Panc1 (cell line): ENCODE measurements at regions not wholly inside any gene's neighbourhood (a gene's known extent, or its start where the extent isn't known, plus 50 kb on each side); places are given as distances from the start of the nearest gene placed in this dataset.

Experiments
- ATAC-seq: fragments of 200-7000 bp; cut with Tn5 transposase; 2 replicates; pipeline ENCODE4 v1.9.1; 2020; ENCODE audit warnings: mild to moderate bottlenecking, moderate library complexity
- BruUV-seq: library from RNA; stranded (reverse); fragments of 400-500 nt; replicated peaks from 2 replicates; lab custom pipeline; 2021; lab: Mats Ljungman, UMichigan
- CTCF ChIA-PET: fragments of 300-600 bp; sonication (Branson Sonifier 250); formaldehyde crosslinking; loops from one replicate; lab custom pipeline; 2022; ENCODE audit warnings: antibody characterized with exemption; lab: Charles Lee
- POLR2A ChIA-PET: fragments of 300-600 bp; sonication (Branson Sonifier 250); formaldehyde crosslinking; loops from one replicate; lab custom pipeline; 2022; ENCODE audit warnings: antibody characterized with exemption; lab: Charles Lee
- DNase-seq: peaks from one replicate; pipeline ENCODE4 v3.0.0-alpha.2; 2010; ENCODE audit warnings: low read depth, low spot score
- H3K27ac ChIP-seq: 2 replicates; pipeline ENCODE4 v1.5.1; 2011; ENCODE audit warnings: mild to moderate bottlenecking, low read length, inconsistent platforms
- H3K27me3 ChIP-seq: fragments of 200-500 bp; sonication (Bioruptor generic); 2 replicates; pipeline ENCODE4 v1.6.0; 2014; ENCODE audit warnings: low read length, inconsistent platforms; ENCODE audit not compliant: control insufficient read depth, insufficient read depth
- H3K36me3 ChIP-seq: fragments of 200-500 bp; sonication (Bioruptor generic); 2 replicates; pipeline ENCODE4 v1.5.1; 2014; ENCODE audit warnings: inconsistent platforms, mild to moderate bottlenecking, low read length, moderate library complexity; ENCODE audit not compliant: control insufficient read depth, insufficient read depth
- H3K4me1 ChIP-seq: 2 replicates; pipeline ENCODE4 v1.5.1; 2011; ENCODE audit warnings: inconsistent platforms, mild to moderate bottlenecking, low read length, moderate library complexity; ENCODE audit not compliant: control insufficient read depth, insufficient read depth
- H3K4me3 ChIP-seq, 2 experiments: 2 replicates each; pipeline ENCODE4 v1.5.1; 2011 to 2012; ENCODE audit warnings: low read depth in 2 of 2, low read length in 2 of 2, mild to moderate bottlenecking in 2 of 2, inconsistent platforms in 1 of 2, moderate library complexity in 1 of 2
- H3K9me3 ChIP-seq: fragments of 200-500 bp; sonication (Bioruptor generic); 2 replicates; pipeline ENCODE4 v1.5.1; 2014; ENCODE audit warnings: low read depth, mild to moderate bottlenecking, inconsistent platforms, low read length, moderate library complexity; ENCODE audit not compliant: control insufficient read depth, insufficient read depth
- POLR2AphosphoS5 ChIP-seq: IDR thresholded peaks from 2 replicates; pipeline ENCODE4 v1.6.1; 2012; ENCODE audit warnings: mild to moderate bottlenecking, low read depth, low read length, moderate library complexity
- SIN3A ChIP-seq: IDR thresholded peaks from 2 replicates; pipeline ENCODE4 v1.6.1; 2012; ENCODE audit warnings: low read depth, mild to moderate bottlenecking, low read length, moderate library complexity, borderline replicate concordance; ENCODE audit not compliant: insufficient read depth
- TCF7L2 ChIP-seq: IDR thresholded peaks from 2 replicates; pipeline ENCODE4 v1.6.1; 2011; ENCODE audit warnings: mild to moderate bottlenecking, low read depth, low read length, inconsistent platforms
- in situ Hi-C: cut with HindIII; loops from 2 replicates; pipeline ENCODE4 v1.10.0; 2016; ENCODE audit warnings: low sequenced_read_pairs, low pct_unique_long_range_greater_than_20kb
- intact Hi-C: fragments of 100-400 bp; cut with micrococcal nuclease; formaldehyde crosslinking; loops from one replicate; pipeline ENCODE4 v1.10.0; 2022; ENCODE audit not compliant: unreplicated experiment
- TF ChIP-seq, protein P1 (sequence below), 2 experiments: IDR thresholded peaks; 2 replicates each; pipeline ENCODE4 v1.6.1; 2011 to 2012; ENCODE audit warnings: low read depth in 2 of 2, control low read depth in 1 of 2, low read length in 1 of 2, mild to moderate bottlenecking in 1 of 2, moderate library complexity in 1 of 2; ENCODE audit not compliant: insufficient read depth in 1 of 2
- TF ChIP-seq, protein P2 (sequence below): fragments of 450-650 bp; IDR thresholded peaks from 2 replicates; pipeline ENCODE4 v1.5.1; 2017; ENCODE audit warnings: mild to moderate bottlenecking

DNA sequence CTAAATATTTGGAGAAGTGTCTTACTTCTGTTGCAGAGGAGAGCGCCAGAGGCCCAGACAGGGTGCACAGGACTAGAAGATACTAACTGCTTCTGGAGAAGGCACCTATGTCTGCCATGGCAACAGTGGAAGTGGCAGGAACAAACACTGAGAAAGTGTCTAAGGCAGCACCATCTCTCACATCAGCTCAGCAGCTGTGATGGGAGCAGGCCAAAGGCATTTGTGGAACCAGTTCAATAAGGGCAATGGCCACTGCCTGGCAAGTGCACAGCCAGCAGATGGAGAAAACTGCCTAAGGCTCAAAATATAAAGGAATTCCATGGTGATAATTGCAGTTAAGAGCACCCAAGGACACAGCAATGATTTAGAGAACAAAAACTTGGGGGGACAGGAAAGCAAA is 563.0 kb upstream of the CCDC54 start:
- in situ Hi-C loops = no loop called here
- intact Hi-C loops = no loop called here
- POLR2A ChIA-PET = interaction anchor here (0.6 kb wide), 1 partner anchor 385 kb away, joined by 3 read pairs; no protein-coding TSS in a partner anchor
- CTCF ChIA-PET = no interaction called here
- no TSS peak for BruUV-seq
- DNase-seq (no peak), ATAC-seq (no peak)
- H3K27me3 ChIP-seq = no peaks in the 10 kb centered on the region
- H3K9me3 ChIP-seq = no peaks in the 10 kb centered on the region
- H3K36me3 ChIP-seq = no peaks in the 10 kb centered on the region
- H3K4me1 ChIP-seq = no peaks in the 10 kb centered on the region
- no peak overlapping the region for H3K4me3 ChIP-seq
- TF ChIP-seq POLR2AphosphoS5 (no peak), TCF7L2 (no peak), SIN3A (no peak)
- TF ChIP-seq, protein P1, sequence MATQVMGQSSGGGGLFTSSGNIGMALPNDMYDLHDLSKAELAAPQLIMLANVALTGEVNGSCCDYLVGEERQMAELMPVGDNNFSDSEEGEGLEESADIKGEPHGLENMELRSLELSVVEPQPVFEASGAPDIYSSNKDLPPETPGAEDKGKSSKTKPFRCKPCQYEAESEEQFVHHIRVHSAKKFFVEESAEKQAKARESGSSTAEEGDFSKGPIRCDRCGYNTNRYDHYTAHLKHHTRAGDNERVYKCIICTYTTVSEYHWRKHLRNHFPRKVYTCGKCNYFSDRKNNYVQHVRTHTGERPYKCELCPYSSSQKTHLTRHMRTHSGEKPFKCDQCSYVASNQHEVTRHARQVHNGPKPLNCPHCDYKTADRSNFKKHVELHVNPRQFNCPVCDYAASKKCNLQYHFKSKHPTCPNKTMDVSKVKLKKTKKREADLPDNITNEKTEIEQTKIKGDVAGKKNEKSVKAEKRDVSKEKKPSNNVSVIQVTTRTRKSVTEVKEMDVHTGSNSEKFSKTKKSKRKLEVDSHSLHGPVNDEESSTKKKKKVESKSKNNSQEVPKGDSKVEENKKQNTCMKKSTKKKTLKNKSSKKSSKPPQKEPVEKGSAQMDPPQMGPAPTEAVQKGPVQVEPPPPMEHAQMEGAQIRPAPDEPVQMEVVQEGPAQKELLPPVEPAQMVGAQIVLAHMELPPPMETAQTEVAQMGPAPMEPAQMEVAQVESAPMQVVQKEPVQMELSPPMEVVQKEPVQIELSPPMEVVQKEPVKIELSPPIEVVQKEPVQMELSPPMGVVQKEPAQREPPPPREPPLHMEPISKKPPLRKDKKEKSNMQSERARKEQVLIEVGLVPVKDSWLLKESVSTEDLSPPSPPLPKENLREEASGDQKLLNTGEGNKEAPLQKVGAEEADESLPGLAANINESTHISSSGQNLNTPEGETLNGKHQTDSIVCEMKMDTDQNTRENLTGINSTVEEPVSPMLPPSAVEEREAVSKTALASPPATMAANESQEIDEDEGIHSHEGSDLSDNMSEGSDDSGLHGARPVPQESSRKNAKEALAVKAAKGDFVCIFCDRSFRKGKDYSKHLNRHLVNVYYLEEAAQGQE (IDR thresholded peaks at IDR 0.05; ENCODE audit: insufficient read depth in 1 of 2, low read depth in 2 of 2, low read length in 1 of 2) = no peak
- TF ChIP-seq, protein P2, sequence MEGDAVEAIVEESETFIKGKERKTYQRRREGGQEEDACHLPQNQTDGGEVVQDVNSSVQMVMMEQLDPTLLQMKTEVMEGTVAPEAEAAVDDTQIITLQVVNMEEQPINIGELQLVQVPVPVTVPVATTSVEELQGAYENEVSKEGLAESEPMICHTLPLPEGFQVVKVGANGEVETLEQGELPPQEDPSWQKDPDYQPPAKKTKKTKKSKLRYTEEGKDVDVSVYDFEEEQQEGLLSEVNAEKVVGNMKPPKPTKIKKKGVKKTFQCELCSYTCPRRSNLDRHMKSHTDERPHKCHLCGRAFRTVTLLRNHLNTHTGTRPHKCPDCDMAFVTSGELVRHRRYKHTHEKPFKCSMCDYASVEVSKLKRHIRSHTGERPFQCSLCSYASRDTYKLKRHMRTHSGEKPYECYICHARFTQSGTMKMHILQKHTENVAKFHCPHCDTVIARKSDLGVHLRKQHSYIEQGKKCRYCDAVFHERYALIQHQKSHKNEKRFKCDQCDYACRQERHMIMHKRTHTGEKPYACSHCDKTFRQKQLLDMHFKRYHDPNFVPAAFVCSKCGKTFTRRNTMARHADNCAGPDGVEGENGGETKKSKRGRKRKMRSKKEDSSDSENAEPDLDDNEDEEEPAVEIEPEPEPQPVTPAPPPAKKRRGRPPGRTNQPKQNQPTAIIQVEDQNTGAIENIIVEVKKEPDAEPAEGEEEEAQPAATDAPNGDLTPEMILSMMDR = no peak
- H3K27ac ChIP-seq = no peak overlapping the region

DNA sequence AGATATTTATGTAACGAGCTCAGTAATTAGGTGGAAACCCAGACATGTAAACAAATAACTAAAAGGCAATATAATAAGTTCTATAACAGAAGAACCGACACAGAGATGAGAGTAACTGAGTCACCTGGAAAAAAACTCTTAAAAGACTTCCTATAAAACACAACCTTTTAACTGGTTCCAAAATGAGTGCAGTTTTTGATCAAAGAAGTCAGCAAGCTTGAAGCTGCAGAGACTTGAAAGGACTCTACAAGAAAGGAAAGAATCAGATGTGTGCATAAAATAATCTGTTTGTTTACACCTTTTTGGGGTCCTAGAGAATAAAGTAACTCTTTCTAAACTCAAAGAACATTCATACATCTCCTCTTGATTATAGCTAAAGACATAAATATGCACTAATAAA is 560.4 kb upstream of the CCDC54 start:
- ChIA-PET CTCF (no interaction called here), POLR2A (no interaction called here)
- DNase-seq = no peak
- Histone ChIP-seq H3K27me3 (no peaks in the 10 kb centered on the region), H3K36me3 (no peaks in the 10 kb centered on the region), H3K9me3 (no peaks in the 10 kb centered on the region), H3K4me3 (no peak overlapping the region), H3K4me1 (no peaks in the 10 kb centered on the region), H3K27ac (no peak overlapping the region)
- no TSS peak for BruUV-seq
- TF ChIP-seq, protein P2 = no peak
- TF ChIP-seq, protein P1 (IDR thresholded peaks at IDR 0.05; ENCODE audit: insufficient read depth in 1 of 2, low read depth in 2 of 2, low read length in 1 of 2) = no peak
- TF ChIP-seq TCF7L2 (no peak), SIN3A (no peak), POLR2AphosphoS5 (no peak)
- in situ Hi-C loops = no loop called here
- no peak for ATAC-seq
- intact Hi-C loops = no loop called here
